ENCODE measurements at regions not wholly inside any gene's neighbourhood (a gene's known extent, or its start where the extent isn't known, plus 50 kb on each side); places are given as distances from the start of the nearest gene placed in this dataset.

DNA sequence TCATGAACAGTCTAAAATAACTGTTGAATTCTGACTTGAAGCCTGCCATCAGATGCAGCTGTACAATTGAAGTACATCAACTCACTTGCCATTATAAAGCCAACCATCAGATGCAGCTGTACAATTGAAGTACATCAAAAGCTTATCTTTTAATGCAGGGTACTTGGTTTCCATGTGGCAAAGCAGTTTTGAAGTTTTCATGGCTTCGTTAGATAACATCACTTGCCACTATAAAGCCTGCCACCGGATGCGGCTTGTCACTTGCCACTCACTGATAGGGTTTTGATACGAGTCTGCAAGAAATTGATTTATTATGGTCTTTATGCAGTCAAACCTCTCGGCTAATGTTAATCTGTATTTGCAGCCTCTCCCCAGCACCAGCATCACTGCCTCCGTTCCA lies 1605.8 kb downstream of the SUCLG1 start:
- no peak for DNase-seq

DNA sequence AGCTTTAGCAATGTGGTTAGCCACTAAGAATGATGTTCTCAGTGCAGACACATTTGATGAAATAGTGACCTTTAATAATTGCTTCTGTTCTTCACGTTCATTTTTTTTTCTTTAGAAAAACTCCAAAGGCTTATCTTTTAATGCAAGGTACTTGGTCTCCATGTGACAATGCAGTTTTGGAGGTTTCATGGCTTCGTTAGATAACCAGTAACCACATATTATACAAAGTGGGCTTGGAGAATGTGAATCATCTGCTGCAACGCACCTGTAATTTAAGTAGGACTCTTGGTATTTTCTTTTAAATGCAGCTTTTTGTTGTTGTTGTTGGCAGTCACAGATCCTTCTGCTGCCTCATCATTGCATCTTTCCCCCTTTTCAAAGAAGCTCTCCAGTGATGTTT lies 1606.3 kb downstream of the SUCLG1 start:
- DNase-seq: no peak

DNA sequence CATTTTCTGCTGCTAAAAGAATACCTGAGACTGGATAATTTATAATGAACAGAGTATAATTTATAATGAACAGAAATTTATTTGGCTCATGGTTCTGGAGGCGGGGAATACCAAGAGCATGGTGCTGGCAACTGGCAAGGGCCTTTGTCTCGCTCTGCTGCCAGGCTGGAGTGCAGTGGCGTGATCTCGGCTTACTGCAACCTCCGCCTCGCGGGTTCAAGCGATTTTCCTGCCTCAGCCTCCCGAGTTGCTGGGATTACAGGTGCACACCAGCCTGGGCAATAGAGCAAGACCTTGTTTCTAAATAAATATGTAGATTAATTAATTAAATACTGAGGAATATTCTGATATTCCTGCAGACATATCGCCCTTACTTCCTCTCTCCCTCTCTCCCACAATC lies 1610.8 kb downstream of the SUCLG1 start:
- no peak for DNase-seq

DNA sequence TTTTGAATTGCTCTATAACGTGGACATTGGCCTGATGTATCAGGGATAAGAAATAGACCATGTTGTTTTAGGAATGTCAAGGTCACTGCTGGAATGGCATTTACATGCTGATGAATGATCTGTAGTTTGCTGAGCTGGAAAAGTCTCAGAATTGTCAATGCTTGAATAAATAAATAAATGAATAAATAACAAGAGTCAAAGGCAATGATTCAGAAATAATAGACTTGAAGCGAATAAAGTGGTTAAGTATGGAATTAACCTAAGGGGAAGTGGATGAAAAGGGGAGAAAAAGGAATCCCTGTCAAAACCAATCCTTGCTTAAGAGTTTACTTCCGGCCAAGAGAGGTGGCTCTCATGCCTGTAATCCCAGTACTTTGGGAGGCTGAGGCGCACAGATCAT lies 1620.0 kb downstream of the SUCLG1 start:
- no peak for DNase-seq

DNA sequence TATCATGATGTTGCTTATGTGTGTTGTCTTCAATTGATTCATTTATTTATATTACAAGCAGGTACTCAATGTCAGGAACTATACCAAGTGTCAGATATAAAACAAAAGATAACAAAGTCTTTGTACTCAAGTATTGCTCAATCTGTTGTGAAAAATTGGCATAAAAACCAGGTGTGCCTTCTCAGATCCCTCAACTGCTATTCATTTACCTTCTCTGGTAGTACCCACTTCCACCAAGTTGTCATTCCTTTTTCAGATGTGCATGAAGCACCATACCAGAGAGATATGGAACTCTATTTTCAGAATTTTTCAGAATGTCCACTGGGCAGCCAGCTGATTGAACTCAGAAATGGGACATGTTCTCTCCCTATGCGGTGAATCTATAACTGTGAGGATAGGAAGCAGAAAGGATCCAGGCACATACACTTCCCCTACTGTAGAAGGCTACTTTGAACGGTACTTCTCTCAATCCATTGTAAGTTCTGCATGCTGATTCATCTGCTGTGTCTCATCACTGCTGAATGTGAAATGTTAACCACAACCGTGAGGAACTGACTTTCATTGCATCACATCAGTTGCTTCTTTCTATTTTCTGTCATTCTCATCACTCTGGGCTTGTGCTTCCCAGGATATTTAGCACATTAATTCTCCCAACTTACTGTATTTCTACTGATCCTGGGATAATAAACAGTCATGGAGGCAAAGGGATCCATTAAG lies 1621.3 kb downstream of the SUCLG1 start:
- no peak for DNase-seq

DNA sequence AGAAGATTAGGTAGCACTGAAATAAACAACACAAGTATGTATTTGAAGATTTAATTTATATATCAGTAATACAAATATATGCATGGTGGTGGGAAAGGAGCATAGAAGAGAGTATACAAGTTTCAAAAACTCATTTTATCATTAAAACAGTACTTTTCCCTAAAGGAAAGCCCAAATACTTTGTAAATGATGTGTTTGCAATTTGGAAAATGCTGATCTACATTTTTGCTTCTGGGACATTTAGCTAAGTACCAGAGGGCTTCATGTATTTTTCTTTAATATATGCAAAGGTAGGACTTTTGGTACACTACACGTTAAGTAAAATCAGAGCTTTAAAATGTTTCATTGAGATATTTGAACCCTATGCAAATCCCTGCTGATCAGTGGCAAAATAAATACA lies 1624.2 kb downstream of the SUCLG1 start:
- no peak for DNase-seq

DNA sequence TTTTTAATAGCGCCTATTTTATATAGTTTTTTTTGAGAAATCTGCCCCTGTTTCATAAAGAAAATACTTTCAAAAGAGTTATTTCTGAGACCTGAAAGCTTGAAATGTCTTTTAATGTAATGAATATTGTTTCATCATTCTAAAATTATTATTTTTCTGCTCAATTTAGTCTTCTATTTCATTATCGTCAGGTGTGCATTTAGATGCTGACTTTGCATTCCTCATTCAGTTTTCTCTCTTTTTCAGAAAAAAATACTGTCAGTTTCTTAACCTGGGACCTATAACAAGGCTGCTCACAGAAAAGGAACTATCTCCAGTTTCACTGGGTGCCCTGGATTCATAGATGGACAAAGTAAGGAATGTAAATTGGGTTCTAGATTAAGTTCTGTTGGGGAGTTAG lies 1631.7 kb downstream of the SUCLG1 start:
- DNase-seq: no peak

DNA sequence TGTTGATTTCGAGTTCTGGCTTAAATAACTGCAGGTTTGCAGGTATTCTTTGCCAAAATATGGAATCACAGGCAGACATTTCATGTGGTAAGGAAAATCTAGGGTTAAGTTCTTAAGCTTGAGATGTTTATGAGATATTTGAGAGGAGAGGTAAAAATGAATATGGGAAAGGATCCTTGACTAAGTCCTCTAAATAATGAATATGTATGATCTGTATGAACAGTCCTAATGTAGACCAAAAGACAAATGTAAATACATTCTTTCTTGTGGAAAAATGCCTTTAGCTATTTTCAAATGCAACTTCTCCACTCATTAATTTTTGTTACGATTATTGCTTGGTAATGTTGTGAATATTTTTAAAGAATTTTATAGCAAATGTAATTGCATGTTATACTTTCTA lies 1632.6 kb downstream of the SUCLG1 start:
- no peak for DNase-seq

DNA sequence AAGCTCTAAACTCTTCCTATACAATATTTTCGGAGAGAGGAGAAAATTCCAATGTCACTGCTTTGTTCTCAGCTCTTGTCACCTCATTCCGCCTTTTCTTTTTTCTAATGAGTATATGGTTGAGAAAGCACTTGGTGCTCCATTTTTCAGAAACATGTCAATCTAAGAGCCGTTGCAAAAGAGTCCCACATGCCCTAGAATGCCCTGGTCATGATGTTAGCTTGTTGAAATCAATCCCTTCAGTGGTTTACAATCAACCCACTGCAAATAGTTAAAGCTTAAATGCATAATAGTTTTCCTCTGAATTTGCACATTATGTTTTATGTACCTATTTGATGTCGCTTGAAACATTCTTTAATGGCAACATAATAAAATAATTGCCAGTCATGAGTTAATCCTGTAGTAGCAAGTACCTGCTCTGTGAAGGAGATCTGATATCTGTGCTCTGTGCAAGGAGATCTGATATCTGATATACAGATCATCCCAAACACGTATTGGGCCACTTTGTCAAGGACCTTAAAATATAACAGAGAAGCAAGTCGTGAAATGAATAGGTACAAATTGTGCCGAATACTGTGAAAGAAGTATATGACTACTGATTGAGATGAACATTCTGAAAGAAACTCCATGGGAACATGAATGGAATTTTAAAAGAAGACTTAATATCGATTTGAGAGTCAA lies 1633.5 kb downstream of the SUCLG1 start:
- DNase-seq: no peak

DNA sequence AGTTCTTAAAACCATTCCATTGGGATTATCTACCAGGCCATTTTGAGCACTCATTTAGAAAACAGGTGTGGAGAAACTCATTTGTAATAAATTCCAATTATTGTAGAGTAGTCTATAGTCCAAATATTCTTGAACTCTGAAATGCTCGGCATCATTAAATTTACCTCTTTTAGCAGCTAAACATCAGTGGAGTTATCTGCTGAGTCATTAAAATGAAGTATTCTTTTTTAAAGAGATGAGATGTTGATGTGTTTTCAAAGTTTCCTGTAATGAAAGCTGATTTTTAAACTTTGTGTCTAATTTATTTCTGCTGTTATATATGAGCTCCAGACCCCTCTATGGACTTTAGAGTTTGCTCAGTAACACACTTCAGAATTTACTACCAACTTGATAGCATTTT lies 1635.2 kb downstream of the SUCLG1 start:
- DNase-seq: no peak

DNA sequence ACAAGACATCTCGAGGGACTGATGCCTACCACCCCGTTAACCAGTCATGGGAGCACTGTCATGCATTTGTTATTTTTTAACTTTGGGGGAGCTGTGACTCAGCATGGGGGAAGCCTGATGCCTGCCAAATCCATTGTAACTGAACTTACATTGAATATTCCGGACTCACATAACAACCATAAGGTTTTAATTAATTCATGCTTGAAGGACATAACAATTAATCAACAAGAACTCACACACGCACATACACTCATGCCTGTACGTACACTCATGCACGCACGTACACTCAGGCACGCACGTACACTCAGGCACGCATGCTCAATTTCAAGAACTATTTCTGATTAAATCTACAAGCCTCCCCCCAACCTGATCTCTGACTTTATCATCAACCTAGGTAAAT lies 1639.1 kb downstream of the SUCLG1 start:
- no peak for DNase-seq

DNA sequence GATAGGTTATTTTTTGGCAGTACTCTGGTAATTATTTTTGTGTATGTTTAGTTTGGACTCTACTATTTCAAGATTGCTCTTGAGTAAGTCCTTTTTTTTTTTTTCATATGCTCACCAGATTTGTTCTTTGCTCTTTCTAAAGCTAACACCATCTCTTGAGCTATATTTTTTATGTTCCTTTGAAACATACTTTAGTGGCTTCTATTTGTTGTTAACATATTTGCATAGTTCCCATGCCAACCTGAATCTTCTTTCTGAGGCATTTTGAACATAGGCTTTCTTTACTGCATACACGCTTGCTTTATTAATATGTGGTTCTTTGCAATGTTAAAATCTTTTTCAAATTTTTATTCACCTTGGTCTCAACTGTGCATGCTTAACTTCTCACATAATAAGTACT lies 1644.9 kb downstream of the SUCLG1 start:
- DNase-seq: no peak

DNA sequence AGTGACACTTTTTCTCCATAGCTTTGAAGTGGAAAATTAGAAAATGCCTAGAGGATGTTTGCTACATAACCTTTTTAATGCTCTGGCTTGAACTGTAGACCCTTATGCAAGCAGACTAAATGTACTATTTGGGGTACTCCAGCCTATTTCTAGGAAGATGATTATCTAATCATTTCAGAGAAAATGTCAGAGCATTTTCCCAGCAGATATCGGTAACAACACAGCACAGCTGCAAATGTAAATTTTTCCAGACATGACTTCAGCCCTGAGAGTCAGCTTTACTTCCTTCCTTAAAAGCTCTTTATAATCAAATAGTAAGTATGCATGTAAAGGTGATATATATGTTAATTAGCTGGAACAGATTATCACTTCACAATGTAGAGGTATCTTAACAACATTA lies 1647.1 kb downstream of the SUCLG1 start:
- DNase-seq: no peak

DNA sequence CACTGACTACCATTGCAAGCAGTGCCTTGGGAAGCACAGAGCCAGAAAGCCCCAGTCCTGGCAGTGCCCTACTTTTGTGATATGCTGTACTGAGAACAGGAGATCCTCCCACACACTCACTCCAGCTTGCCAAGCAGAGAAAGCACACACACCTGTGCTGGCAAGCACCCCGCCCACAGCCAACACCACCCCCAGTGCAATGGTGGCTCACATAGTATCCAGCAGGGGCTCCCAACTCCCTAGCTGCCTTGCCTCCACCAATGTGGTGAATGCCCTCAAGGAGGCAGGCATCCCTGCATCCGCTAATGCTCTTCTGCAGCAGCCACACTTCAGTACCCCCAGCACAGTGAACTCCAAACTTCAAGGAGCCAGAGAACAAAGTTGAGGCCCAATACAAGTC lies 1655.8 kb downstream of the SUCLG1 start:
- DNase-seq: no peak

DNA sequence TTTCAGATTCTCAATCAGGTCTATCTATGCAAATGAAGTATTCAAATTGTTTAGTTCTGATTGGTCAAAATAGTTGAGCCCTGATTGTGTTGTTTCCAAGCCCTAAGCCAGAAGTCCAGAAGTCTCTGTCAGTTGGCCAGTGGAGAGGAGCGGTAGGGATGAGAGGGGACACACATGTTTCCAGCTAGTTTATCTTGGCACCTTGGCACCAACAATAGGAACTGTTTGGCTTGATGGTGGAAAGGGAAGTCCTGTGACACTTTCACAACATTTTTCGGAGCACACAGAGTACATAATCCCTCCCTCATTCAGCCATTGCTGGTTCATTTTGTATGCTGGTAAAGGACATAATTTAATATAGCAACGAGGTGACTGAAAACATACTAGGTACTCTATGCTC lies 1661.6 kb downstream of the SUCLG1 start:
- DNase-seq: no peak

DNA sequence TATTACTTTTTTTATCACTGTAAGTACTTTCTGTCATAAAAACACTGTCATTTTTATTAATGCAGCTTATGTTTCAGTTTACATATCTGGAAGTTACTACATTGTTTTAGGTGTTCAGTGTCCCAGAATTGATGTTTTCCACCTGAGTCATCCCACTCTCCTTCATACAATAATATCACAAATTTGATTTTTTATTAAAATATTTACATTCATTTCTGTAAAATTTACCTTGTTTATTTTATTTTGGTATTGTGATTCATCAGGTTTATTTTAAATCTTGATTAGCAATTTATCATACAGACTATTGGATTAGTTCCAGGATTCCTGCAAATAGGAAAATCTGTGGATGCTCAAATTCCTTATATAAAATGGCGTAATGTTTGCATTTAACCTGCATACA lies 1662.9 kb downstream of the SUCLG1 start:
- DNase-seq: no peak

DNA sequence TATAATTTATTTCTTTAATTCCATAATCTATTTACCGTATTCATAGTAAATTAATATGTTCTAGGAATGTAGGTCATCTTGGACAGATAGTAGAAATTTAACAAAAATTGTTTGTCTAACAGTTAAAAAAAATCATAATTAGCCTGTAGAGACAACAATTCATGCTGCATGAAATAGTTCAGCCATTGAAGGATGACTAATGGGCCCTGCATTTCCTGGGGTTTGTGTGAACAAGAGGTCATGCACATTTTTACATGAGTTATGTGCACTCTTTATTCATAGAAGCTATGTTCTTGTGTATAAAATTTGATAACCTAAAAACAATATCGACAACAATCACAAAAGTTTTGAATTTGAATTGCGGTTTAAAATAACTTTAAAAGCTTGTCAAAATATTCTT lies 1663.6 kb downstream of the SUCLG1 start:
- DNase-seq: no peak

DNA sequence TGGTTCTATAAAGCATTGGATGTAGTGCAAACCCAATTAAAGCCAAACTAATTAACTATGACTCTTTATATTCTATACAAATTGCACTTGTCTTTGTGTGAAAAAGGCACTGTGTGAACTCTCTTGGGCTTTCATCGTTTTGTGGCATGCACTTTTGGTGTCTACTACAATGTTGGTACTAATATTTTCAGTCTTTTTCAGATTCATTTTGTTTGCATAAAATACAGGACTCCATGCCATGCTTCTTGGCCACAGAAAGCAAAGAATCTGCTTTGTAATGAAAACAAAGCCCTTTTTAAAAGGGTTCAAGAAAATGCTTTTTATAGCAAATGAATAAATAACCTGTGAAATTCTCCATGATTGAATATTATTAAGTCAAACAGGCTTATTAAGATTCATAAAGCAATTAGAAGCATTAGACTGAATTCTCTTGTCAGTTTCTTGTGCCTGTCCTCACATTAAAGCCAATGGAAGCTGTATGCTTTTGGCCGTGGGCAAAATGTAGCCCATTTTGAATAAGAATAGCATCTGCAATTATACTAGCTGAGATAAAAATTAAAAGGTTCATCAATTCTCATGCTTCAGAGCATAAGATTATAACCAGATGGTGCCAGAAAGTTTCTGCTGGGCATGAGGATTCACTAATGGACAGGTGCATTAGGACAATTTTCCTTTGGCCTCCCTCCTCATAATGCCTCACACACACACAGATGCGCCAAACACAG lies 1665.2 kb downstream of the SUCLG1 start:
- DNase-seq: no peak

DNA sequence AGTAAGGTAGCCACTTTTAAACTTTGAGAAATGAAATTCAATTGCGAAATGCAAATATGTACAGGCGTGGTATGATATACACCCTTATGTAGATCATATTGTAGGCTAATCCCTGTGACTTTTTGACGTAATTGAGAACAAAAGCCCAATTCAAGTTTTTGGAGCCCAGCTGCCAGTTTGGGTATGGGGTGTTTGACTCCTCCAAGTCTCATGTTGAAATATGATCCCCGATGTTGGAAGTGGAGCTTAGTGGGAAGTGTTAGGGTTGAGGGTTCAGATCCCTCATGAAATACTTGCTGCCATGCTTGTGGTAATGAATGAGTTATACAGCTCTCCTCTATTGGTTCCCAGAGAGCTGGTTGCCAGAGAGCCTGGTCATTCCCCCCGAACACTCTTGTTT lies 1666.8 kb downstream of the SUCLG1 start:
- DNase-seq: no peak

DNA sequence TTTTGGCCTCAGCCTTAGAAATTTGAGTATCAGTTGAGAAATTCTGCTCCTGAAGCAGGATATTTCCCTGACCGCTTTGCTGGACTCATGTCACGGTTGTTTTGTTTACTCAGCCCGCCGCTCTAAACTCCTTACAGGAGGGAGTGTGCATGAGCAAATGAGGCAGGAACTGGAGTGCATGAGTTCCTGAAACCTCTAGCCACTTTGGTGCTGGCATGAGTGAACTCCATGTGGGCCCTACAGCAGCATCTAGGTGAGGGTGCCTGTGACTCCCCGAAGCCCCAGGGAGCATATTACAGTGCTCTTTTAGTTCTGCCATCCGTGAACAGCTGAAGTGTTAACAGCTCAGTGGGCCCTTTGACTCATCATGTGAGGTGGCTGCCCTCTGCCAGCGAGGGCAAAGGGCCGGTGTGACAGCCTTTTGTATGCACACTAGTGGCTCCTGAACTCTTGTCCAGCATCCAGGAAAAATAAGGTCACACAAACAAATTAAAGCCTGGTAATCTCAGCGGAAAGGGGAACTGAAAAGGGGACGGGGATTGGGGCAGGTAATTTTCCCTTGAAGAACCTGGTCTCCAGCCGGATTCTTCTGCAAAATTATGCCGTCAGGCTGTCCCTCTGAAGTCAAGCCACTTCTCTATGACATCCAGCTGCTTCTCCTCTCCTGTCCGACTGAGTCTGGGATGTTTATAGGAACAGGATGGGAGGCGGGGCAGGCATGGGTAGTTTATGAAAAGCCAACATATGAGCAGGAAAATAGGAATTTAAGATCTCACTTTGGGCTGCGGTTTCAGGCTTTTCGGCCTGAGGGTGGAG lies 1668.7 kb downstream of the SUCLG1 start:
- no peak for DNase-seq

DNA sequence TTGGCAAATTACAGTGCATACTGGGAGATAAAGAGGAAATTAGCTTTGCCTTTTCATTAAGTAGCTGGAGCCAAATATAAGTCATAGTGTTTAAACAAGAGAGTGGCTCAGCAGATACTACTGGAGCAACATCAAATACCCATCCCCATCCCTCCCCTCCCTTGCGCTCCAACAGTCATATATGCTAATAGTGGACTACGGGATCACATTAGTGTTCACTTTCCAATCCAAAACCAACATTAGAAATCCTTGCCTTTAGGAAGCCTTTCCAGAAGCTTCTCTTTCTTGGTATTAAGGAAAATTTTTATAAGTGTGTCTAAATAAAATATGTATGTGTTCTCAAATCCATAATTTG lies 1669.3 kb downstream of the SUCLG1 start:
- no peak for DNase-seq

DNA sequence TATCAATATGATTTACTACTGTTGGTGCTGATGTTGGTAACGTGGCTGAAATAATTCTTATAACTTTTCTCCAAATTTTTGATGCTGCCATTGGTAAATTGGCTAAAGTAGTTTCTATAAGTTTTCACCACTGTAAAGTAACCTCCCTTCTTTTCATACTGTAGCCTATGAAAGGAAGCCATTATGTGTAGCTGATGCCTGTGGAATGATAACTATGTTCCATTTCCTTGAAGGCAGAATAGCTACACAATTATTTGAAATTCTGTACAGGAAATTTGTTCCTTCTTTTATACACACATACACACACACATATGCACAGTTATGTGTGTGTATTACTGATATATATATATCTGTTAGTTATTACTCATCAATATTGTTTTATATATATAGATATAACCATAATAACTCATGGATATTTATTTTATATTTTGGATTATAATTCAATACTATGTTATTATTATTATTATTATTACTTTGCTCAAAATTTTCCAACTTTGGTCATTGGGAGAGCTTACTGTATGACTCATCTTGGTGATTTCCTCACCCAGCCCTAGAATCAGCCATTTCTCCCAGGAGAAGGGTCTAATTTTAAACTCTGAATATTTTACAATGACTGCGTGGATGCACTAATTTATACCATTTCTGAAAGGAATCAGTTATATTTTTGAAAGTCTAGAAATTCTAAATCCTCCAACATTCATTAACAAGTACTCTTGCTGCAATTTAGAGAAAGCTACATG lies 1677.7 kb downstream of the SUCLG1 start:
- DNase-seq: no peak

DNA sequence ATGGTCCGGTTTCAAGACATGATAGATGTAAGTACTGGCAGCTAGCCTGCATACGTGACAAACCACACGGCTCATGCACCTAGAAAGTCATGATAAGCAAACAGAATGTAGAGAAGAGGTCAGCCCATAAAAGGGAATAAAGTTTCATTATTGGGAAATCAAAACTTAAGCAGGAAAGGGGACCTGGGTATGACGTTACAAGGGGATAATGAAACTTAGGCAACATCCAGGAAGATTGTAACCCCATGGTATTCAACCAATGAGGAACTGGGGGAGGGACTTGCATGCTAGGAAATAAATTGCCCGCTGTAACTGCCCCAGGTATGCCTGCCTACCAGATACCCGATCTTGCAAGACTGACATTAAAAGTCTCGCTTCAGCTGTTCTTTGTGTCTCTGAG lies 1679.0 kb downstream of the SUCLG1 start:
- DNase-seq: no peak

Measured in DMS79 treated with DMSO at 0.1 percent for 48 hours (cell line).